Middle frontal gyrus (tissue), 1 donor: ENCODE measurements at regions not wholly inside any gene's neighbourhood (a gene's known extent, or its start where the extent isn't known, plus 50 kb on each side); places are given as distances from the start of the nearest gene placed in this dataset.

ENCODE experiments used
- DNase-seq: peaks from one replicate; pipeline ENCODE4 v3.0.0-alpha.2; 2015; ENCODE audit warnings: low spot score; ENCODE audit errors: extremely low spot score

GRCh38 chr5:56550227-56550626, 265.1 kb upstream of the MAP3K1 start:
- no peak for DNase-seq

GRCh38 chr5:56549096-56549886, 266.1 kb upstream of the MAP3K1 start:
- DNase-seq = no peak

- no peak for DNase-seq
Measured at GRCh38 chr5:56545016-56545415, 270.3 kb upstream of the MAP3K1 start.

GRCh38 chr5:56543441-56544388, 271.6 kb upstream of the MAP3K1 start:
- no peak for DNase-seq

- no peak for DNase-seq
Measured at GRCh38 chr5:56540266-56540665, 275.1 kb upstream of the MAP3K1 start.

- DNase-seq = no peak
Measured at GRCh38 chr5:56538580-56538979, 276.8 kb upstream of the MAP3K1 start.

- no peak for DNase-seq
Measured at GRCh38 chr5:56535347-56535746, 280.0 kb upstream of the MAP3K1 start.

GRCh38 chr5:56534102-56534829, 281.1 kb upstream of the MAP3K1 start:
- DNase-seq = no peak

- no peak for DNase-seq
Measured at GRCh38 chr5:56532466-56532865, 282.9 kb upstream of the MAP3K1 start.

- DNase-seq = no peak
Measured at GRCh38 chr5:56530626-56531138, 284.7 kb upstream of the MAP3K1 start.

GRCh38 chr5:56529666-56530430, 285.5 kb upstream of the MAP3K1 start:
- DNase-seq = no peak

GRCh38 chr5:56527174-56527573, 288.2 kb upstream of the MAP3K1 start:
- DNase-seq = no peak

- DNase-seq = no peak
Measured at GRCh38 chr5:56525113-56525512, 290.2 kb upstream of the MAP3K1 start.

- DNase-seq = no peak
Measured at GRCh38 chr5:56523790-56524575, 290.9 kb upstream of the ANKRD55 start.

GRCh38 chr5:56522960-56523359, 289.8 kb upstream of the ANKRD55 start:
- DNase-seq = no peak

GRCh38 chr5:56522169-56522568, 289.0 kb upstream of the ANKRD55 start:
- DNase-seq = no peak

GRCh38 chr5:56520986-56521730, 288.0 kb upstream of the ANKRD55 start:
- peak; percentile 33 for DNase-seq

GRCh38 chr5:56518820-56519219, 285.7 kb upstream of the ANKRD55 start:
- DNase-seq = no peak

- no peak for DNase-seq
Measured at GRCh38 chr5:56517011-56517416, 283.9 kb upstream of the ANKRD55 start.
